Gastrocnemius medialis (tissue), 4 donors: ENCODE measurements at regions not wholly inside any gene's neighbourhood (a gene's known extent, or its start where the extent isn't known, plus 50 kb on each side); places are given as distances from the start of the nearest gene placed in this dataset.

Experiments used
- ATAC-seq, 2 donors: fragments of 150-250 bp; one replicate each; pipeline ENCODE4 v1.9.1; 2016
- DNase-seq, 2 donors: peaks; one replicate each; pipeline ENCODE4 v3.0.0-alpha.2; 2019
- H3K27ac ChIP-seq, 4 donors: fragments of 200-600 bp; sonication (generic); 1 replicate in 1 of 4; 2 replicates in 3 of 4; pipeline ENCODE4 v1.5.1; 2016 to 2018; ENCODE audit warnings: mild to moderate bottlenecking in 2 of 4, moderate library complexity in 1 of 4
- H3K27me3 ChIP-seq, 3 donors: fragments of 200-600 bp; sonication (generic) in 2 of 3; 1 replicate in 1 of 3; 2 replicates in 2 of 3; pipeline versions ENCODE4 v1.5.1 to v1.6.0; 2016 to 2019; ENCODE audit warnings: mild to moderate bottlenecking in 1 of 3, moderate library complexity in 1 of 3
- H3K36me3 ChIP-seq, 2 donors: fragments of 200-600 bp; sonication (generic) in 1 of 2; one replicate each; pipeline ENCODE4 v1.5.1; 2017 to 2018
- H3K4me1 ChIP-seq, 2 donors: fragments of 200-600 bp; sonication (generic) in 1 of 2; one replicate each; pipeline ENCODE4 v1.5.1; 2016 to 2017; ENCODE audit warnings: mild to moderate bottlenecking in 2 of 2
- H3K4me3 ChIP-seq, 4 donors: fragments of 200-600 bp; sonication (generic) in 3 of 4; 1 replicate in 1 of 4; 2 replicates in 3 of 4; pipeline ENCODE4 v1.5.1; 2016 to 2019; ENCODE audit warnings: mild to moderate bottlenecking in 2 of 4
- H3K9me3 ChIP-seq, 3 donors: fragments of 200-600 bp; sonication (generic) in 2 of 3; 1 replicate in 1 of 3; 2 replicates in 2 of 3; pipeline ENCODE4 v1.5.1; 2016 to 2019
- POLR2A ChIP-seq, 2 donors: fragments of 450-650 bp; IDR thresholded peaks; one replicate each; pipeline ENCODE4 v1.6.1; 2017; ENCODE audit warnings: antibody characterized with exemption in 2 of 2, mild to moderate bottlenecking in 2 of 2, moderate library complexity in 2 of 2
- in situ Hi-C, 4 donors: fragments of 200-750 bp; cut with MboI; loops; one replicate each; pipeline versions ENCODE4 v1.15.0 to v1.8.0; 2017; ENCODE audit warnings: low sequenced_read_pairs in 4 of 4
- intact Hi-C: fragments of 100-400 bp; cut with DNase I; formaldehyde crosslinking; loops from one replicate; pipeline ENCODE4 v1.15.1; 2023; ENCODE audit warnings: low total_unique reads
- TF ChIP-seq, protein P1 (sequence below), 5 experiments: fragments of 450-650 bp in 3 of 5; fragments of 200-600 bp in 2 of 5; sonication (generic) in 2 of 5; IDR thresholded peaks in 4 of 5; conservative IDR thresholded peaks in 1 of 5; 1 replicate in 4 of 5; 2 replicates in 1 of 5; pipeline ENCODE4 v1.5.1; 2016 to 2019; ENCODE audit warnings: antibody characterized with exemption in 5 of 5, mild to moderate bottlenecking in 3 of 5, moderate library complexity in 3 of 5

DNA sequence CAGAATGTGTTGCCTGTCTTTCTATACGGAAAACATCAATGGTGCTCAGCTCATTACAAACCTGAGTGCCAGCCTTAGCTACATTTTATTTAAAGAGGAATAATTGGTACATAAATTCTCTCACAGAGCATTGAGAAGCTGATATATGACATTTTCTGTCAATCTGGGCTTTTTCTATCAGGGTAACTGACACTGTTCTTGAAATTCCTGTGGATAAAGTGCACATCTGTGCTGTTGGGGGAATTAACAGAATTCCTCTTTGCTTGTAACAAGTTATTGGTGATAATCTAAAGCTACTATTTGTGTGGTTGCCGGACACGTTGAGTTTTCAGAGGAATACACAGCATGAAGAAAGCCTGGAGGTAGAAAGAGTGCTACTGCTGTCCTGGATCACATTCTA, 668.6 kb downstream of the SORCS1 start:
- Histone ChIP-seq H3K9me3 (no peaks in the 10 kb centered on the region), H3K4me1 (no peaks in the 10 kb centered on the region), H3K27me3 (no peaks in the 10 kb centered on the region), H3K27ac (no peak overlapping the region), H3K36me3 (no peaks in the 10 kb centered on the region), H3K4me3 (no peak overlapping the region)
- intact Hi-C loops (no loop called here), in situ Hi-C loops (no loop called here)
- no peak for DNase-seq
- ATAC-seq, result no peak
- TF ChIP-seq POLR2A (IDR thresholded peaks at IDR 0.05), result no peak
- TF ChIP-seq, protein P1, sequence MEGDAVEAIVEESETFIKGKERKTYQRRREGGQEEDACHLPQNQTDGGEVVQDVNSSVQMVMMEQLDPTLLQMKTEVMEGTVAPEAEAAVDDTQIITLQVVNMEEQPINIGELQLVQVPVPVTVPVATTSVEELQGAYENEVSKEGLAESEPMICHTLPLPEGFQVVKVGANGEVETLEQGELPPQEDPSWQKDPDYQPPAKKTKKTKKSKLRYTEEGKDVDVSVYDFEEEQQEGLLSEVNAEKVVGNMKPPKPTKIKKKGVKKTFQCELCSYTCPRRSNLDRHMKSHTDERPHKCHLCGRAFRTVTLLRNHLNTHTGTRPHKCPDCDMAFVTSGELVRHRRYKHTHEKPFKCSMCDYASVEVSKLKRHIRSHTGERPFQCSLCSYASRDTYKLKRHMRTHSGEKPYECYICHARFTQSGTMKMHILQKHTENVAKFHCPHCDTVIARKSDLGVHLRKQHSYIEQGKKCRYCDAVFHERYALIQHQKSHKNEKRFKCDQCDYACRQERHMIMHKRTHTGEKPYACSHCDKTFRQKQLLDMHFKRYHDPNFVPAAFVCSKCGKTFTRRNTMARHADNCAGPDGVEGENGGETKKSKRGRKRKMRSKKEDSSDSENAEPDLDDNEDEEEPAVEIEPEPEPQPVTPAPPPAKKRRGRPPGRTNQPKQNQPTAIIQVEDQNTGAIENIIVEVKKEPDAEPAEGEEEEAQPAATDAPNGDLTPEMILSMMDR (IDR thresholded peaks at IDR 0.05 in 4 of 5, conservative IDR thresholded peaks at IDR 0.05 in 1 of 5), result no peak

DNA sequence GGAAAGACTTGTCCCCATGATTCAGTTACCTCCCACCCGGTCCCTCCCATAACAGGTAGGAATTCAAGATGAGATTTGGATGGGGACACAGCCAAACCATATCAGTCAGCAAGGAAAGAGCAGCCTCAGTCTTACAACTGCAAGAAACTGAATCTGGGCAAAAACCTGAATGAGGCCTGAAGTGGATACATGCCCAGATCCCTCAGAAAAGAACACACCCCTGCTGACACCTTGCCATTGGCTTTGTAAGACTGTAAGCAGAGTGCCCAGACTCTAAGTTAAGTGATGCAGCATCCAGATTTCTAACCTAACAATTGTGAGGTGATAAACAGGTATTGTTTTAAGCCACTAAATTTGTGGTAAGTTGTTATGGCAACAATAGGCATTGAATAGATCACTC, 670.8 kb downstream of the SORCS1 start:
- in situ Hi-C loops, result no loop called here
- Histone ChIP-seq H3K27me3 (no peaks in the 10 kb centered on the region), H3K27ac (no peak overlapping the region), H3K4me1 (no peaks in the 10 kb centered on the region), H3K9me3 (no peaks in the 10 kb centered on the region), H3K4me3 (no peak overlapping the region), H3K36me3 (no peaks in the 10 kb centered on the region)
- TF ChIP-seq POLR2A (IDR thresholded peaks at IDR 0.05), result no peak
- TF ChIP-seq, protein P1 (IDR thresholded peaks at IDR 0.05 in 4 of 5, conservative IDR thresholded peaks at IDR 0.05 in 1 of 5), result no peak
- intact Hi-C loops, result no loop called here
- no peak for ATAC-seq
- DNase-seq, result no peak

DNA sequence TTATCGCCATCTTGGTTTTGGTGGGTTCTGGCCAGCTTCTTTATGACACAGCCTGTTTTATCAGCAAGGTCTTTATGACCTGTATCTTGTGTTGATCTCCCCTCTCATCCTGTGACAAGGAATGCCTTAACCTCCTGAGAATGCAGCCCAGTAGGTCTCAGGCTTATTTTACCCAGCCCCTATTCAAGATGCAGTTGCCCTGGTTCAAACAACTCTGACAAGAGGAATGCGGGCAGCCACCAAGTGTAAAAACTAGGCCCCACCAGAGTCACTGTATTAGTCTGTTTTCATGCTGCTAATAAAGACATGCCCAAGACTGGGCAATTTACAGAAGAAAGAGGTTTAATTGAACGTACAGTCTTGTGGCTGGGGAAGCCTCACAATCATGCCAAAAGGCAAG, 671.3 kb downstream of the SORCS1 start:
- H3K36me3 ChIP-seq, result no peaks in the 10 kb centered on the region
- no peaks in the 10 kb centered on the region for H3K27me3 ChIP-seq
- H3K27ac ChIP-seq, result no peak overlapping the region
- DNase-seq (no peak), ATAC-seq (no peak)
- intact Hi-C loops, result no loop called here
- no peaks in the 10 kb centered on the region for H3K4me1 ChIP-seq
- H3K4me3 ChIP-seq, result no peak overlapping the region
- in situ Hi-C loops, result no loop called here
- no peaks in the 10 kb centered on the region for H3K9me3 ChIP-seq
- no peak for TF ChIP-seq POLR2A (IDR thresholded peaks at IDR 0.05)
- TF ChIP-seq, protein P1 (IDR thresholded peaks at IDR 0.05 in 4 of 5, conservative IDR thresholded peaks at IDR 0.05 in 1 of 5), result no peak

DNA sequence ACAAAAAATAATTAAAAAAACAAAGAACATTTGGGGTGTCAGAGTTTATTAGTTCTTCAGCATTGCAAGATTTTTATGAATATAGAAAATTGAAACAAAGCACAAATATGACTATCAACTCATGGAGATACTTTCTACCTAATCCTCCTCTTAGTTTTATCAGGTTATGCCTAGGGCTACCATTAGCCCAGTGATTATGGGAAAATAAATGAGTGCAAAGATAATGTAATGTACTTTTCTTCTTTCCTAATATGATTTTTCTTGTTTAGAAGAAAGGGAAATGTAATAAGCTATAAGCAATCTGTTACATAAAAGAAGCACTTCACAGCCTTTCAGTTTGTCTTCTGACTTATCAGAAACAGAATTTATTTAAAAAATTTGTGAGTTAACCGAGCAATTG, 676.8 kb downstream of the SORCS1 start:
- H3K27me3 ChIP-seq, result no peaks in the 10 kb centered on the region
- ATAC-seq (no peak), DNase-seq (no peak)
- intact Hi-C loops, result no loop called here
- H3K36me3 ChIP-seq, result no peaks in the 10 kb centered on the region
- H3K4me1 ChIP-seq, result no peaks in the 10 kb centered on the region
- no peak for TF ChIP-seq POLR2A (IDR thresholded peaks at IDR 0.05)
- TF ChIP-seq, protein P1 (IDR thresholded peaks at IDR 0.05 in 4 of 5, conservative IDR thresholded peaks at IDR 0.05 in 1 of 5), result no peak
- no peak overlapping the region for H3K27ac ChIP-seq
- in situ Hi-C loops, result no loop called here
- no peaks in the 10 kb centered on the region for H3K9me3 ChIP-seq
- H3K4me3 ChIP-seq, result no peak overlapping the region

DNA sequence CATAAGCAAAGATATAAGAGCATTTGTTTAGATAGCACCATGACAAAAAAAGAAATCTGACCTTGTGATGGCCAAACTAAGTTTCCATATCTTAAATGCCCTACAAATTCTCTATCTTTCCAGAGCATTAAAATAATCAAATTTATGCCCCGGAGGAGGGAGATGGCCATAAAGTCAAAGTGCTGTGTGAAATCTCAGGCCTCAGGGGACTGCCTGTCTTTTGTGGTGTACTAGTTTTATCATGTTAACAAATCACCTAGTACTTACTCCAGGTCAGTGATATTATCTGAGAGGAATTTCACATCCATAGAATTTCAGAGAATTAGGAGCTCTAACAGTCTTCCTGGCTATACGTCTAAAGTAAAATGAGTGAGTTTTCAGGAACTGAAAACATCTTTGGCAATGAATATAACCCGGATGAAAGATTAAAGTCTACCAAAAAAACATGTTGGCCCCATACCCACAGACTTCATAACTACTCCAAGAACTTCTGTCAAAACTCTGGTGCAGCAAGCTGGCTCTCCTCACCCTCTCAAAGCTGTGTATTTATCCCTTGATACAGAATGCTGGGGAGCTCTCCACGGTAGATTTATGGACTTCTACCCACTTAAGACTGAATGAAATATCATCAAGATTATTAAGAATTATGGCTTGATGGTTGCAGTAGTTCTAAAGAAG, 682.8 kb downstream of the SORCS1 start:
- TF ChIP-seq, protein P1 (IDR thresholded peaks at IDR 0.05 in 4 of 5, conservative IDR thresholded peaks at IDR 0.05 in 1 of 5), result no peak
- TF ChIP-seq POLR2A (IDR thresholded peaks at IDR 0.05), result no peak
- H3K4me1 ChIP-seq, result no peaks in the 10 kb centered on the region
- intact Hi-C loops (no loop called here), in situ Hi-C loops (no loop called here)
- no peak for ATAC-seq
- H3K9me3 ChIP-seq, result no peaks in the 10 kb centered on the region
- no peak overlapping the region for H3K4me3 ChIP-seq
- H3K27me3 ChIP-seq, result no peaks in the 10 kb centered on the region
- no peak for DNase-seq
- no peaks in the 10 kb centered on the region for H3K36me3 ChIP-seq
- no peak overlapping the region for H3K27ac ChIP-seq
